Uterus (tissue), 3 donors: ENCODE measurements at regions not wholly inside any gene's neighbourhood (a gene's known extent, or its start where the extent isn't known, plus 50 kb on each side); places are given as distances from the start of the nearest gene placed in this dataset.

ENCODE experiments used
- DNase-seq, 2 donors: peaks; one replicate each; pipeline ENCODE4 v3.0.0-alpha.2; 2019 to 2020
- H3K27ac ChIP-seq, 2 donors: fragments of 200-600 bp; sonication (generic); 1 replicate in 1 of 2; 2 replicates in 1 of 2; pipeline ENCODE4 v1.5.1; 2016 to 2018
- H3K27me3 ChIP-seq, 2 donors: fragments of 200-600 bp; sonication (generic); one replicate each; pipeline ENCODE4 v1.5.1; 2018 to 2019; ENCODE audit warnings: control low read depth in 1 of 2
- H3K36me3 ChIP-seq, 2 donors: fragments of 200-600 bp; sonication (generic); one replicate each; pipeline ENCODE4 v1.5.1; 2019; ENCODE audit warnings: control low read depth in 1 of 2
- H3K4me1 ChIP-seq, 2 donors: fragments of 200-600 bp; sonication (generic); one replicate each; pipeline ENCODE4 v1.5.1; 2018 to 2019; ENCODE audit warnings: control low read depth in 1 of 2
- H3K4me3 ChIP-seq, 2 donors: fragments of 200-600 bp; sonication (generic); 1 replicate in 1 of 2; 2 replicates in 1 of 2; pipeline ENCODE4 v1.5.1; 2018 to 2019; ENCODE audit warnings: mild to moderate bottlenecking in 1 of 2
- H3K9me3 ChIP-seq, 2 donors: fragments of 200-600 bp; sonication (generic); one replicate each; pipeline ENCODE4 v1.5.1; 2019; ENCODE audit warnings: control low read depth in 1 of 2
- POLR2A ChIP-seq, 2 donors: fragments of 450-650 bp; IDR thresholded peaks; one replicate each; pipeline ENCODE4 v1.6.1; 2016; ENCODE audit warnings: antibody characterized with exemption in 2 of 2, mild to moderate bottlenecking in 1 of 2, moderate library complexity in 1 of 2
- intact Hi-C: fragments of 100-400 bp; cut with DNase I; formaldehyde crosslinking; loops from one replicate; pipeline ENCODE4 v1.15.1; 2023; ENCODE audit warnings: low total_unique reads
- TF ChIP-seq, protein P1 (sequence below), 4 experiments: fragments of 200-600 bp in 2 of 4; fragments of 450-650 bp in 2 of 4; sonication (generic) in 2 of 4; IDR thresholded peaks; one replicate each; pipeline ENCODE4 v1.5.1; 2016 to 2019; ENCODE audit warnings: antibody characterized with exemption in 4 of 4, mild to moderate bottlenecking in 2 of 4, moderate library complexity in 1 of 4
- donor health status: DM: yes; HTN: yes; CAD: no.

DNA sequence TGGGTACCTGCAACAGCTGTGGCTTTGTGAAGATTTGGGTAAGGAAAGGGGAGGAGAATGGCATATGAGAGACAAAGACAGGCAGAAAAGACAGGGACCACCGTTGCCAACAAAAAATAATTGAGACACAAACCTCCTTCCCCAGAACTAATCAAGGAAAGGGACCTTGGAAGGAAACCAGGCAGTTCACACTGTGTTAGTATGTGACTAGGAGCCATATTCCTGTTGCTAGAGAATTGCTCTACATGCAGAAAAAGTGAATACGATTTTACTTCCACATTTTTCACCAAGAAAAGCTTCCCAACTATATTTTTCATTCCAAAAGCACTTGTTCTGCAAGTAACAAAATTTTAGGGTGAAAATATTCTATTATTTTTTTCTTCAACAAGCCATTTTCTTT lies 393.7 kb upstream of the ADAMTS9 start:
- H3K27ac ChIP-seq, result no peak overlapping the region
- no peak overlapping the region for H3K4me3 ChIP-seq
- H3K36me3 ChIP-seq, result no peaks in the 10 kb centered on the region
- no peaks in the 10 kb centered on the region for H3K27me3 ChIP-seq
- no peak for TF ChIP-seq POLR2A (IDR thresholded peaks at IDR 0.05)
- TF ChIP-seq, protein P1, sequence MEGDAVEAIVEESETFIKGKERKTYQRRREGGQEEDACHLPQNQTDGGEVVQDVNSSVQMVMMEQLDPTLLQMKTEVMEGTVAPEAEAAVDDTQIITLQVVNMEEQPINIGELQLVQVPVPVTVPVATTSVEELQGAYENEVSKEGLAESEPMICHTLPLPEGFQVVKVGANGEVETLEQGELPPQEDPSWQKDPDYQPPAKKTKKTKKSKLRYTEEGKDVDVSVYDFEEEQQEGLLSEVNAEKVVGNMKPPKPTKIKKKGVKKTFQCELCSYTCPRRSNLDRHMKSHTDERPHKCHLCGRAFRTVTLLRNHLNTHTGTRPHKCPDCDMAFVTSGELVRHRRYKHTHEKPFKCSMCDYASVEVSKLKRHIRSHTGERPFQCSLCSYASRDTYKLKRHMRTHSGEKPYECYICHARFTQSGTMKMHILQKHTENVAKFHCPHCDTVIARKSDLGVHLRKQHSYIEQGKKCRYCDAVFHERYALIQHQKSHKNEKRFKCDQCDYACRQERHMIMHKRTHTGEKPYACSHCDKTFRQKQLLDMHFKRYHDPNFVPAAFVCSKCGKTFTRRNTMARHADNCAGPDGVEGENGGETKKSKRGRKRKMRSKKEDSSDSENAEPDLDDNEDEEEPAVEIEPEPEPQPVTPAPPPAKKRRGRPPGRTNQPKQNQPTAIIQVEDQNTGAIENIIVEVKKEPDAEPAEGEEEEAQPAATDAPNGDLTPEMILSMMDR (IDR thresholded peaks at IDR 0.05), result no peak
- H3K4me1 ChIP-seq, result no peaks in the 10 kb centered on the region
- no peaks in the 10 kb centered on the region for H3K9me3 ChIP-seq
- no peak for DNase-seq
- intact Hi-C loops, result no loop called here

DNA sequence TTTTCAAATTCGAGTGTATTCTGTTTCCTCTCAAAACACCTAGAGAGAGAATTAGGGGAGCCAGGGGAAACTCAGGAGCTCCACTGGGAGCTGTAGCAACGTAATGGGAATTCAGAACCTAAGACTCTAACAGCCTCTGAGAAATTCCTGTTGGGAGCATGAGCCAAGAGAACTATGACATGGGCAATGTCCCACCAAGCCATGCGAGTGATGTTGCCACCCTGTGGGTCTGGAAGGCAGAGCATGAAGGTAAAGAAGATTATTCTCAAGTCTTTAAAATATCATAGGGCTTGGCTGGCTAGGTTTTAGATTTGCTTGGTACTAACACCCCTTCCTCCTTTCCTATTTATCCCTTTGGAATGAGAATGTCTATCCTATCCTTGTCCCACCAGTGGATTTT lies 392.6 kb upstream of the ADAMTS9 start:
- intact Hi-C loops, result no loop called here
- DNase-seq, result no peak
- H3K4me3 ChIP-seq, result no peak overlapping the region

DNA sequence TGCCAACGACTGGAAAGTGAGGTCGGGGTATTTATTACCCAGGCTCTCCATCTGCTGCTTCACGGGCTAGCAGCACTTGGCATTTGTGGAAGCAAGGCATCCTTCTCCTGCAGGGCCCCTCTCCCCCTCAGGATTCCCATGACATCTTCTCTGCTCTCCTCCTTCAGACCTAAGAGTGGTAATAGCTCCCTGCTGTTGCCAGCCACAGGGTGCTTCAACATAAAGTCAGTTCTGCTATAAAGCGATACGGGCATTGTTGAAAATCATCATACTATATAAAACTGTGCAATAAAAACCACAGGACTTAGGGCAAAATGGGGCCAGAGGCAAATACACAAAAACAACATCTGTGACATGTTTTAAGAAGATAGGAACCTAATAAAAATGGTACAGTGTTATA lies 391.8 kb upstream of the ADAMTS9 start:
- TF ChIP-seq, protein P1 (IDR thresholded peaks at IDR 0.05), result no peak
- no peak for TF ChIP-seq POLR2A (IDR thresholded peaks at IDR 0.05)
- Histone ChIP-seq H3K36me3 (no peaks in the 10 kb centered on the region), H3K27me3 (no peaks in the 10 kb centered on the region), H3K9me3 (no peaks in the 10 kb centered on the region), H3K27ac (no peak overlapping the region), H3K4me1 (no peaks in the 10 kb centered on the region), H3K4me3 (no peak overlapping the region)
- DNase-seq, result no peak
- intact Hi-C loops, result no loop called here

More for the DNA sequence above, 392.6 kb upstream of the ADAMTS9 start:
- no peak overlapping the region for H3K27ac ChIP-seq
- no peaks in the 10 kb centered on the region for H3K9me3 ChIP-seq
- no peaks in the 10 kb centered on the region for H3K4me1 ChIP-seq
- H3K36me3 ChIP-seq, result no peaks in the 10 kb centered on the region
- no peaks in the 10 kb centered on the region for H3K27me3 ChIP-seq
- TF ChIP-seq, protein P1 (IDR thresholded peaks at IDR 0.05), result no peak
- TF ChIP-seq POLR2A (IDR thresholded peaks at IDR 0.05), result no peak

DNA sequence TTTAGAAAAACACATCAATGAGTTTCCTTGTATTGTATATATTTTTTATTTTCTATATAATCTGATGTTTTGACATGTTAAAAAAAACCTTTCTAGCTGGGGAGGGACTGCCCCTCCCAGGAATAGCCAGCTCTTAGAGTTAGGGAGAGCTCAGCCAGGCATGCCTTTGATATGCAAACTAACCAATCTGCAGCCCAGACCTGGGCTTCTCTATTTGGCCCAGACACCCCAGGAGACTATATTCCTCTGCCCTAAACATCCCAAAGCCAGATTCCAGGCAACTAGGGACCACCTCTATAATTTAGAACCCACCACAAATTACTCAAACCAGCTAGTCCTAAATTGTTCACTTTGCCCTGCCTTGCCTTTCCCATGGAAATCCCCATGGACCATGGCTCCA lies 390.9 kb upstream of the ADAMTS9 start:
- Histone ChIP-seq H3K9me3 (no peaks in the 10 kb centered on the region), H3K36me3 (no peaks in the 10 kb centered on the region), H3K27ac (no peak overlapping the region), H3K27me3 (no peaks in the 10 kb centered on the region), H3K4me3 (no peak overlapping the region), H3K4me1 (no peaks in the 10 kb centered on the region)
- intact Hi-C loops, result no loop called here
- TF ChIP-seq POLR2A (IDR thresholded peaks at IDR 0.05), result no peak
- TF ChIP-seq, protein P1 (IDR thresholded peaks at IDR 0.05), result no peak
- DNase-seq, result no peak

GRCh38 chr3:65077124-65077523 lies 389.3 kb upstream of the ADAMTS9 start:
- Histone ChIP-seq H3K4me1 (no peaks in the 10 kb centered on the region), H3K27ac (no peak overlapping the region), H3K27me3 (no peaks in the 10 kb centered on the region), H3K4me3 (no peak overlapping the region), H3K9me3 (no peaks in the 10 kb centered on the region), H3K36me3 (no peaks in the 10 kb centered on the region)
- no peak for TF ChIP-seq POLR2A (IDR thresholded peaks at IDR 0.05)
- TF ChIP-seq, protein P1 (IDR thresholded peaks at IDR 0.05), result no peak
- no peak for DNase-seq
- intact Hi-C loops, result no loop called here
